ENCODE measurements at regions not wholly inside any gene's neighbourhood (a gene's known extent, or its start where the extent isn't known, plus 50 kb on each side); places are given as distances from the start of the nearest gene placed in this dataset.

- H3K27ac ChIP-seq (replicated peaks in 1 of 4), result no peak overlapping the region
- TF ChIP-seq POLR2AphosphoS5 (IDR thresholded peaks at IDR 0.05) (no peak), EP300 (IDR thresholded peaks at IDR 0.05) (no peak), POLR2A (IDR thresholded peaks at IDR 0.05; ENCODE audit: low read depth) (no peak)
- TF ChIP-seq, protein P1, sequence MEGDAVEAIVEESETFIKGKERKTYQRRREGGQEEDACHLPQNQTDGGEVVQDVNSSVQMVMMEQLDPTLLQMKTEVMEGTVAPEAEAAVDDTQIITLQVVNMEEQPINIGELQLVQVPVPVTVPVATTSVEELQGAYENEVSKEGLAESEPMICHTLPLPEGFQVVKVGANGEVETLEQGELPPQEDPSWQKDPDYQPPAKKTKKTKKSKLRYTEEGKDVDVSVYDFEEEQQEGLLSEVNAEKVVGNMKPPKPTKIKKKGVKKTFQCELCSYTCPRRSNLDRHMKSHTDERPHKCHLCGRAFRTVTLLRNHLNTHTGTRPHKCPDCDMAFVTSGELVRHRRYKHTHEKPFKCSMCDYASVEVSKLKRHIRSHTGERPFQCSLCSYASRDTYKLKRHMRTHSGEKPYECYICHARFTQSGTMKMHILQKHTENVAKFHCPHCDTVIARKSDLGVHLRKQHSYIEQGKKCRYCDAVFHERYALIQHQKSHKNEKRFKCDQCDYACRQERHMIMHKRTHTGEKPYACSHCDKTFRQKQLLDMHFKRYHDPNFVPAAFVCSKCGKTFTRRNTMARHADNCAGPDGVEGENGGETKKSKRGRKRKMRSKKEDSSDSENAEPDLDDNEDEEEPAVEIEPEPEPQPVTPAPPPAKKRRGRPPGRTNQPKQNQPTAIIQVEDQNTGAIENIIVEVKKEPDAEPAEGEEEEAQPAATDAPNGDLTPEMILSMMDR (IDR thresholded peaks at IDR 0.05), result no peak
- peaks cover 0 to 4% (median 0%) of the 10 kb centered on the region in 4 donors for H3K9me3 ChIP-seq
- no peaks in the 10 kb centered on the region for H3K27me3 ChIP-seq
- WGBS, result 89% methylated on average over 9 of the region's 9 CpGs
- no peak overlapping the region for H3K4me3 ChIP-seq
- intact Hi-C loops (cut with DNase I), result no loop called here
- DNase-seq (ENCODE audit: extremely low spot score), result peak; percentile 12
- no peaks in the 10 kb centered on the region for H3K4me1 ChIP-seq
- no peaks in the 10 kb centered on the region for H3K36me3 ChIP-seq
Measured at GRCh38 chr2:14896330-14897030, 264.0 kb downstream of the LRATD1 start.

GRCh38 chr2:14899621-14900414 lies 267.3 kb downstream of the LRATD1 start:
- Histone ChIP-seq H3K4me3 (no peak overlapping the region), H3K36me3 (no peaks in the 10 kb centered on the region), H3K27ac (replicated peaks in 1 of 4) (no peak overlapping the region), H3K9me3 (no peaks in the 10 kb centered on the region), H3K4me1 (no peaks in the 10 kb centered on the region), H3K27me3 (no peaks in the 10 kb centered on the region)
- intact Hi-C loops (cut with DNase I), result no loop called here
- WGBS, result 89% methylated on average over 4 of the region's 4 CpGs
- no peak for DNase-seq (ENCODE audit: extremely low spot score)
- TF ChIP-seq POLR2A (IDR thresholded peaks at IDR 0.05; ENCODE audit: low read depth) (no peak), EP300 (IDR thresholded peaks at IDR 0.05) (no peak), POLR2AphosphoS5 (IDR thresholded peaks at IDR 0.05) (no peak)
- TF ChIP-seq, protein P1 (IDR thresholded peaks at IDR 0.05), result no peak

GRCh38 chr2:14901737-14902136 lies 269.2 kb downstream of the LRATD1 start:
- Histone ChIP-seq H3K27me3 (no peaks in the 10 kb centered on the region), H3K9me3 (no peaks in the 10 kb centered on the region), H3K27ac (replicated peaks in 1 of 4) (no peak overlapping the region), H3K4me3 (no peak overlapping the region), H3K4me1 (no peaks in the 10 kb centered on the region), H3K36me3 (no peaks in the 10 kb centered on the region)
- TF ChIP-seq POLR2AphosphoS5 (IDR thresholded peaks at IDR 0.05) (no peak), EP300 (IDR thresholded peaks at IDR 0.05) (no peak), POLR2A (IDR thresholded peaks at IDR 0.05; ENCODE audit: low read depth) (no peak)
- TF ChIP-seq, protein P1 (IDR thresholded peaks at IDR 0.05), result no peak
- intact Hi-C loops (cut with DNase I), result no loop called here
- no peak for DNase-seq (ENCODE audit: extremely low spot score)
- 63% methylated on average over 3 of the region's 3 CpGs for WGBS

- Histone ChIP-seq H3K9me3 (no peaks in the 10 kb centered on the region), H3K4me3 (no peak overlapping the region), H3K36me3 (no peaks in the 10 kb centered on the region), H3K4me1 (no peaks in the 10 kb centered on the region), H3K27ac (replicated peaks in 1 of 4) (no peak overlapping the region), H3K27me3 (no peaks in the 10 kb centered on the region)
- TF ChIP-seq, protein P1 (IDR thresholded peaks at IDR 0.05), result no peak
- no peak for TF ChIP-seq EP300 (IDR thresholded peaks at IDR 0.05)
- no peak for TF ChIP-seq POLR2A (IDR thresholded peaks at IDR 0.05; ENCODE audit: low read depth)
- TF ChIP-seq POLR2AphosphoS5 (IDR thresholded peaks at IDR 0.05), result no peak
- intact Hi-C loops (cut with DNase I), result no loop called here
- DNase-seq (ENCODE audit: extremely low spot score), result no peak
- WGBS, result 73% methylated on average over 1 of the region's 1 CpG
Measured at GRCh38 chr2:14902953-14903352, 270.4 kb downstream of the LRATD1 start.
